A673 (cell line): ENCODE measurements at regions not wholly inside any gene's neighbourhood (a gene's known extent, or its start where the extent isn't known, plus 50 kb on each side); places are given as distances from the start of the nearest gene placed in this dataset.

Experiments used
- BruUV-seq: library from RNA; stranded (reverse); fragments of 400-500 nt; replicated peaks from 2 replicates; lab custom pipeline; 2021; lab: Mats Ljungman, UMichigan
- CTCF ChIA-PET: fragments of 300-600 bp; sonication (Branson Sonifier 250); formaldehyde crosslinking; loops from one replicate; lab custom pipeline; 2022; ENCODE audit warnings: antibody characterized with exemption; lab: Charles Lee
- POLR2A ChIA-PET: fragments of 300-600 bp; sonication (Branson Sonifier 250); formaldehyde crosslinking; loops from one replicate; lab custom pipeline; 2022; ENCODE audit warnings: antibody characterized with exemption; ENCODE audit not compliant: low non-redundant PET; lab: Charles Lee
- DNase-seq: peaks from one replicate; pipeline ENCODE4 v3.0.0-alpha.2; 2015; ENCODE audit warnings: low spot score
- H3K27ac ChIP-seq: fragments of 200-600 bp; sonication (generic); 2 replicates; pipeline ENCODE4 v1.5.1; 2016; ENCODE audit warnings: mixed run types, low read depth, mild to moderate bottlenecking, mixed read lengths, antibody characterized with exemption, low read length; ENCODE audit not compliant: poor library complexity, severe bottlenecking
- H3K27me3 ChIP-seq: fragments of 200-600 bp; sonication (generic); replicated peaks from 2 replicates; pipeline ENCODE4 v1.6.1; 2017; ENCODE audit warnings: mixed run types, low read depth, mild to moderate bottlenecking, mixed read lengths, antibody characterized with exemption, low read length; ENCODE audit not compliant: insufficient read depth, poor library complexity
- H3K36me3 ChIP-seq: fragments of 200-600 bp; sonication (generic); 2 replicates; pipeline ENCODE4 v1.6.1; 2016; ENCODE audit warnings: mixed run types, mild to moderate bottlenecking, mixed read lengths, antibody characterized with exemption, low read length; ENCODE audit not compliant: insufficient read depth, poor library complexity, severe bottlenecking
- H3K4me1 ChIP-seq: fragments of 200-600 bp; sonication (generic); 2 replicates; pipeline ENCODE4 v1.6.1; 2017; ENCODE audit warnings: mixed run types, mild to moderate bottlenecking, mixed read lengths, antibody characterized with exemption, low read length; ENCODE audit not compliant: insufficient read depth, poor library complexity, severe bottlenecking
- H3K4me3 ChIP-seq: fragments of 200-600 bp; sonication (generic); 2 replicates; pipeline ENCODE4 v1.5.1; 2016; ENCODE audit warnings: low read depth, mixed run types, mild to moderate bottlenecking, mixed read lengths, low read length; ENCODE audit not compliant: poor library complexity, severe bottlenecking
- H3K9me3 ChIP-seq: fragments of 200-600 bp; sonication (generic); 2 replicates; pipeline ENCODE4 v1.6.1; 2016; ENCODE audit warnings: mixed run types, low read depth, mild to moderate bottlenecking, mixed read lengths, antibody characterized with exemption, low read length; ENCODE audit not compliant: poor library complexity, severe bottlenecking
- CTCF ChIP-seq: fragments of 300-800, 200-600 bp; sonication (generic); conservative IDR thresholded peaks from 2 replicates; pipeline ENCODE4 v1.5.1; 2017; ENCODE audit warnings: low read depth, mild to moderate bottlenecking, antibody characterized with exemption, low read length, moderate library complexity, mixed read lengths
- EZH2 ChIP-seq: fragments of 200-600 bp; sonication (generic); IDR thresholded peaks from 2 replicates; pipeline ENCODE4 v1.6.1; 2017; ENCODE audit warnings: borderline replicate concordance, low read depth, mild to moderate bottlenecking, mixed read lengths, antibody characterized with exemption, low read length; ENCODE audit not compliant: poor library complexity, severe bottlenecking
- intact Hi-C: fragments of 100-400 bp; cut with micrococcal nuclease; formaldehyde crosslinking; loops from one replicate; pipeline ENCODE4 v1.10.0; 2022; ENCODE audit not compliant: unreplicated experiment

- Histone ChIP-seq H3K27ac (no peak overlapping the region), H3K9me3 (no peaks in the 10 kb centered on the region), H3K4me1 (no peaks in the 10 kb centered on the region), H3K27me3 (no peaks in the 10 kb centered on the region), H3K36me3 (no peaks in the 10 kb centered on the region), H3K4me3 (no peak overlapping the region)
- TF ChIP-seq CTCF (no peak), EZH2 (no peak)
- intact Hi-C loops = no loop called here
- CTCF ChIA-PET = no interaction called here
- no peak for DNase-seq
- BruUV-seq = no TSS peak
- POLR2A ChIA-PET = interaction anchor here (0.6 kb wide), 1 partner anchor 455 kb away, joined by 3 read pairs; no protein-coding TSS in a partner anchor
Measured at GRCh38 chr6:48553467-48554189, 442.6 kb upstream of the PTCHD4 start.

GRCh38 chr6:48552905-48553304 lies 441.9 kb upstream of the PTCHD4 start:
- CTCF ChIA-PET = no interaction called here
- H3K4me1 ChIP-seq = no peaks in the 10 kb centered on the region
- H3K4me3 ChIP-seq = no peak overlapping the region
- intact Hi-C loops = no loop called here
- TF ChIP-seq CTCF = no peak
- no peak for TF ChIP-seq EZH2
- H3K9me3 ChIP-seq = no peaks in the 10 kb centered on the region
- H3K27me3 ChIP-seq = no peaks in the 10 kb centered on the region
- BruUV-seq = no TSS peak
- H3K36me3 ChIP-seq = no peaks in the 10 kb centered on the region
- no peak overlapping the region for H3K27ac ChIP-seq
- DNase-seq = no peak
- POLR2A ChIA-PET = no interaction called here

GRCh38 chr6:48550603-48551002 lies 439.6 kb upstream of the PTCHD4 start:
- Histone ChIP-seq H3K4me1 (no peaks in the 10 kb centered on the region), H3K27me3 (no peaks in the 10 kb centered on the region), H3K27ac (no peak overlapping the region), H3K9me3 (no peaks in the 10 kb centered on the region), H3K4me3 (no peak overlapping the region), H3K36me3 (no peaks in the 10 kb centered on the region)
- intact Hi-C loops = no loop called here
- TF ChIP-seq CTCF (no peak), EZH2 (no peak)
- CTCF ChIA-PET = no interaction called here
- BruUV-seq = no TSS peak
- POLR2A ChIA-PET = no interaction called here
- no peak for DNase-seq
